KMS-11 (cell line): ENCODE measurements at regions not wholly inside any gene's neighbourhood (a gene's known extent, or its start where the extent isn't known, plus 50 kb on each side); places are given as distances from the start of the nearest gene placed in this dataset.

ENCODE experiments used
- H2AFZ ChIP-seq: fragments of 200-600 bp; sonication (generic); 2 replicates; pipeline ENCODE4 v1.6.1; 2016; ENCODE audit warnings: antibody characterized with exemption, mixed run types, low read depth
- H3K27ac ChIP-seq: fragments of 200-600 bp; sonication (generic); 2 replicates; pipeline ENCODE4 v1.6.1; 2016; ENCODE audit warnings: mild to moderate bottlenecking, mixed run types
- H3K27me3 ChIP-seq: fragments of 200-600 bp; sonication (generic); 2 replicates; pipeline ENCODE4 v1.6.1; 2017; ENCODE audit warnings: mild to moderate bottlenecking, low read depth, mixed run types, moderate library complexity; ENCODE audit not compliant: insufficient read depth
- H3K36me3 ChIP-seq: fragments of 200-600 bp; sonication (generic); 2 replicates; pipeline ENCODE4 v1.6.1; 2017; ENCODE audit warnings: mild to moderate bottlenecking, mixed run types; ENCODE audit not compliant: insufficient read depth
- H3K4me1 ChIP-seq: fragments of 200-600 bp; sonication (generic); 2 replicates; pipeline ENCODE4 v1.6.1; 2016; ENCODE audit warnings: mild to moderate bottlenecking, low read depth, mixed run types; ENCODE audit not compliant: poor library complexity, severe bottlenecking
- H3K4me2 ChIP-seq: fragments of 200-600 bp; sonication (generic); 2 replicates; pipeline ENCODE4 v1.7.0; 2016; ENCODE audit warnings: mild to moderate bottlenecking, mixed run types
- H3K4me3 ChIP-seq: fragments of 200-600 bp; sonication (generic); IDR thresholded peaks from 2 replicates; pipeline ENCODE4 v1.6.1; 2017; ENCODE audit warnings: low read depth, low read length, mixed read lengths; ENCODE audit not compliant: insufficient read depth
- H3K79me2 ChIP-seq: fragments of 200-600 bp; sonication (generic); 2 replicates; pipeline ENCODE4 v1.6.1; 2016; ENCODE audit warnings: low read depth, mixed run types; ENCODE audit not compliant: insufficient read depth
- H3K9ac ChIP-seq: fragments of 200-600 bp; sonication (generic); 2 replicates; pipeline ENCODE4 v1.6.1; 2016; ENCODE audit warnings: mild to moderate bottlenecking, mixed run types
- H4K20me1 ChIP-seq: fragments of 200-600 bp; sonication (generic); 2 replicates; pipeline ENCODE4 v1.6.1; 2016; ENCODE audit warnings: mild to moderate bottlenecking, mixed run types; ENCODE audit not compliant: insufficient read depth
- CTCF ChIP-seq: fragments of 200-600 bp; sonication (generic); conservative IDR thresholded peaks from 2 replicates; pipeline ENCODE4 v1.6.1; 2017; ENCODE audit warnings: low read depth, mild to moderate bottlenecking, antibody characterized with exemption, low read length, moderate library complexity, mixed read lengths

- H4K20me1 ChIP-seq, result no peaks in the 10 kb centered on the region
- no peak overlapping the region for H3K4me3 ChIP-seq
- no peak for TF ChIP-seq CTCF
- no peaks in the 10 kb centered on the region for H3K27me3 ChIP-seq
- H3K4me1 ChIP-seq, result no peaks in the 10 kb centered on the region
- no peak overlapping the region for H2AFZ ChIP-seq
- no peaks in the 10 kb centered on the region for H3K36me3 ChIP-seq
- H3K4me2 ChIP-seq, result no peak overlapping the region
- H3K79me2 ChIP-seq, result no peaks in the 10 kb centered on the region
- H3K9ac ChIP-seq, result no peak overlapping the region
- no peak overlapping the region for H3K27ac ChIP-seq
Measured at GRCh38 chr3:65096110-65096745, 408.4 kb upstream of the ADAMTS9 start.

GRCh38 chr3:65094723-65095122 lies 406.9 kb upstream of the ADAMTS9 start:
- no peaks in the 10 kb centered on the region for H3K36me3 ChIP-seq
- no peak overlapping the region for H3K9ac ChIP-seq
- H3K4me2 ChIP-seq, result no peak overlapping the region
- H3K79me2 ChIP-seq, result no peaks in the 10 kb centered on the region
- no peaks in the 10 kb centered on the region for H3K4me1 ChIP-seq
- TF ChIP-seq CTCF, result no peak
- no peak overlapping the region for H3K27ac ChIP-seq
- no peak overlapping the region for H3K4me3 ChIP-seq
- H2AFZ ChIP-seq, result no peak overlapping the region
- no peaks in the 10 kb centered on the region for H3K27me3 ChIP-seq
- no peaks in the 10 kb centered on the region for H4K20me1 ChIP-seq

GRCh38 chr3:65093641-65094040 lies 405.8 kb upstream of the ADAMTS9 start:
- no peaks in the 10 kb centered on the region for H3K27me3 ChIP-seq
- H3K9ac ChIP-seq, result no peak overlapping the region
- no peaks in the 10 kb centered on the region for H3K79me2 ChIP-seq
- H2AFZ ChIP-seq, result no peak overlapping the region
- H3K4me1 ChIP-seq, result no peaks in the 10 kb centered on the region
- no peaks in the 10 kb centered on the region for H4K20me1 ChIP-seq
- H3K4me3 ChIP-seq, result no peak overlapping the region
- H3K27ac ChIP-seq, result no peak overlapping the region
- no peaks in the 10 kb centered on the region for H3K36me3 ChIP-seq
- TF ChIP-seq CTCF, result no peak
- H3K4me2 ChIP-seq, result no peak overlapping the region

GRCh38 chr3:65091565-65091964 lies 403.8 kb upstream of the ADAMTS9 start:
- Histone ChIP-seq H3K4me3 (no peak overlapping the region), H3K79me2 (no peaks in the 10 kb centered on the region), H3K27ac (no peak overlapping the region), H3K27me3 (no peaks in the 10 kb centered on the region), H4K20me1 (no peaks in the 10 kb centered on the region), H3K4me2 (no peak overlapping the region), H3K9ac (no peak overlapping the region), H2AFZ (no peak overlapping the region), H3K36me3 (no peaks in the 10 kb centered on the region), H3K4me1 (no peaks in the 10 kb centered on the region)
- no peak for TF ChIP-seq CTCF
